ENCODE measurements at regions not wholly inside any gene's neighbourhood (a gene's known extent, or its start where the extent isn't known, plus 50 kb on each side); places are given as distances from the start of the nearest gene placed in this dataset.

DNA sequence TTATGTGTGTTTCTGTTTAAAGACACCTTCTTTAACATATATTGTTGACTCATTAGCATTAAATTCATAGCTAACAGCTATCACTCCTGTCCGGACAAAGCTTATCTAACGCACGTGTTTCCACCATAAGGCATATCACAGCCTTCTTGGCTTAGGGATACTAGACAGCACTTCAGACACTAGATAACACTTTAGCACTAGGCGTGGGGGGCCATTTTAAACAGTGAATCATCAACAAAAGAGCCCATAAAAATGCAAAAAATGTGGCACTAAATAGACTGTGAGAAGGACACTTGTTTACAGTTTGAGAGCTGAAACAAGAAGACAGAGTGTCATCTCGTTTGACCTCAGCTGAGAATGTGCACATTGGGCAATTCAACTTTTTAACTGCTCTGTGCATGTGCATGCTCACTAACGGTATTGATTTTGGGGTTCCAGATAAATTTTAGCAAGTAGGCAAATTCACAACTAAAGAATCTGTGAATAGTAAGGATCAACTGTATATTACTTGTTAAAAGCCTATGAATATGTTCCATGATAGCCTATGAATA, 58.9 kb upstream of the RAI2 start:
- DNase-seq, result no peak

DNA sequence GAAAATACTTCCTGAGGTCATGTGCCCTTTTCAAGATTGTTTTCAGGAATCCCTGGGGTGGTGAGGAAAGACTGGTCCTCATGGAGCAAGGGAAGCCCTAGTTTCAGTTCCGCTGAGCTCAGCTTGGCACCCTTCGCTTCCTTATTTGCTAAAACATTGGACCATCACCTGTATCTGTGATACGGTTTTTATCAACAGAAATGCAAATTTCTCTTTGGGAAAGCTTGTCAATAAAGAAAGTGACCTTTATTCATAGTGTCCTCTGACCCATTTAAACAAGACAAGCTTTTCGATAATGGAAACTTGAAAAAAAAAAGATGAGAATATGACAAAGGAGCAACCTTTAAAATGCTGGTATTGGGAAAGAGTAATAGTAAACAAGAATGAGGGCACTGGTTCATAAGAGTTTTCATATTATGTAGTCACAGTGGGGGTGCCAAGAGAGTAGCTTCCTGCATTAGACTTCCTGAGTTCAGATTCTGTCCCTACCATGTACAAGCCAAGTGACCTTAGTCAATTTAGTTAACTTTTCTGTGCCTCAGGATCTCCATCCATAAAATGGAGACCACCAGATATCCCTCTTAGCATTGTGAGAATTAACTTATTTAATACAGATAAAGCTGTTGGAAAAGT, 57.0 kb upstream of the RAI2 start:
- no peak for DNase-seq

DNA sequence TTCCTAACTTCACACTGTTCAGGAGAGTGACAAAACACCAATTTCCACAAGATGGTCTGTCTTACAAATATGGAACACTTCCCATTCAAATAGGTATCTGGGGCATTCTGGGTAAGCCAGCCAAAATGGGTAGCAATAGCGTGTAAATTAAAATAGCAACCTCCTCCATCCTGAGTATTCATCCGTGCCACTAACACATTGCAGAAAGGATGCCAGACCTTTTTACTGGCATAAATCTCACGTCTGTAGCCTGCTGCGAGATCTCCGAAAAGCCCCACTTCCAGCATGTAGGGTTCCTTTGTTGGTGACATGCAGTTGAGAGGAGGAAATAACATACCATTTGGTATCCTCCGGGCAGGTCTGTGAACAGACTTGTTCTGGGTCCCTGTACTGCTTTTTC, 52.7 kb upstream of the RAI2 start:
- DNase-seq, result no peak
